ENCODE measurements at regions not wholly inside any gene's neighbourhood (a gene's known extent, or its start where the extent isn't known, plus 50 kb on each side); places are given as distances from the start of the nearest gene placed in this dataset.

GRCh38 chr2:66070721-66071602 lies 364.0 kb upstream of the MEIS1 start (continued):
- no peak for TF ChIP-seq EZH2phosphoT487 (IDR thresholded peaks at IDR 0.05; ENCODE audit: borderline replicate concordance, low read depth)
- TF ChIP-seq, protein P1, sequence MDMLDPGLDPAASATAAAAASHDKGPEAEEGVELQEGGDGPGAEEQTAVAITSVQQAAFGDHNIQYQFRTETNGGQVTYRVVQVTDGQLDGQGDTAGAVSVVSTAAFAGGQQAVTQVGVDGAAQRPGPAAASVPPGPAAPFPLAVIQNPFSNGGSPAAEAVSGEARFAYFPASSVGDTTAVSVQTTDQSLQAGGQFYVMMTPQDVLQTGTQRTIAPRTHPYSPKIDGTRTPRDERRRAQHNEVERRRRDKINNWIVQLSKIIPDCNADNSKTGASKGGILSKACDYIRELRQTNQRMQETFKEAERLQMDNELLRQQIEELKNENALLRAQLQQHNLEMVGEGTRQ (IDR thresholded peaks at IDR 0.05; ENCODE audit: borderline replicate concordance, low read depth, low read length) = no peak
- TF ChIP-seq, protein P2, sequence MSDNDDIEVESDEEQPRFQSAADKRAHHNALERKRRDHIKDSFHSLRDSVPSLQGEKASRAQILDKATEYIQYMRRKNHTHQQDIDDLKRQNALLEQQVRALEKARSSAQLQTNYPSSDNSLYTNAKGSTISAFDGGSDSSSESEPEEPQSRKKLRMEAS (IDR thresholded peaks at IDR 0.05; ENCODE audit: low read depth) = no peak
- peak; percentile 48 for TF ChIP-seq RAD21 (IDR thresholded peaks at IDR 0.05; ENCODE audit: low read length)
- peak; percentile 90 for TF ChIP-seq RCOR1 (IDR thresholded peaks at IDR 0.05; ENCODE audit: low read length)
- TF ChIP-seq, protein P3, sequence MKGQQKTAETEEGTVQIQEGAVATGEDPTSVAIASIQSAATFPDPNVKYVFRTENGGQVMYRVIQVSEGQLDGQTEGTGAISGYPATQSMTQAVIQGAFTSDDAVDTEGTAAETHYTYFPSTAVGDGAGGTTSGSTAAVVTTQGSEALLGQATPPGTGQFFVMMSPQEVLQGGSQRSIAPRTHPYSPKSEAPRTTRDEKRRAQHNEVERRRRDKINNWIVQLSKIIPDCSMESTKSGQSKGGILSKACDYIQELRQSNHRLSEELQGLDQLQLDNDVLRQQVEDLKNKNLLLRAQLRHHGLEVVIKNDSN (IDR thresholded peaks at IDR 0.05; ENCODE audit: borderline replicate concordance, low read depth) = no peak
- TF ChIP-seq CTCF (IDR thresholded peaks at IDR 0.05) = no peak
- no peak for TF ChIP-seq SIN3A (IDR thresholded peaks at IDR 0.05; ENCODE audit: borderline replicate concordance, low read depth, low read length)
- TF ChIP-seq GATA2 (CRISPR knock-in tag; IDR thresholded peaks at IDR 0.05) = peak; percentile 99
- peak in 1 of 2 experiments; percentile 99; a peak in 3 of 4 replicates for TF ChIP-seq EP300 (IDR thresholded peaks at IDR 0.05; ENCODE audit: borderline replicate concordance in 1 of 2, low read depth in 1 of 2, low read length in 1 of 2)
- no peak for TF ChIP-seq ELF1 (IDR thresholded peaks at IDR 0.05)
- no peak for TF ChIP-seq FOXM1 (IDR thresholded peaks at IDR 0.05; ENCODE audit: low read depth)
- TF ChIP-seq, protein P4, sequence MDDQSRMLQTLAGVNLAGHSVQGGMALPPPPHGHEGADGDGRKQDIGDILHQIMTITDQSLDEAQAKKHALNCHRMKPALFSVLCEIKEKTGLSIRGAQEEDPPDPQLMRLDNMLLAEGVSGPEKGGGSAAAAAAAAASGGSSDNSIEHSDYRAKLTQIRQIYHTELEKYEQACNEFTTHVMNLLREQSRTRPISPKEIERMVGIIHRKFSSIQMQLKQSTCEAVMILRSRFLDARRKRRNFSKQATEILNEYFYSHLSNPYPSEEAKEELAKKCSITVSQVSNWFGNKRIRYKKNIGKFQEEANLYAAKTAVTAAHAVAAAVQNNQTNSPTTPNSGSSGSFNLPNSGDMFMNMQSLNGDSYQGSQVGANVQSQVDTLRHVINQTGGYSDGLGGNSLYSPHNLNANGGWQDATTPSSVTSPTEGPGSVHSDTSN (IDR thresholded peaks at IDR 0.05) = peak; percentile 68
- TF ChIP-seq MXI1 (IDR thresholded peaks at IDR 0.05; ENCODE audit: low read depth, low read length) = peak; percentile 46; the same call in 1 of the 2 replicates
